ENCODE measurements at regions not wholly inside any gene's neighbourhood (a gene's known extent, or its start where the extent isn't known, plus 50 kb on each side); places are given as distances from the start of the nearest gene placed in this dataset.

GRCh38 chr6:54014440-54014839 is 96.8 kb upstream of the MLIP start:
- TF ChIP-seq ESRRA (CRISPR knock-in tag; IDR thresholded peaks at IDR 0.05; ENCODE audit: borderline replicate concordance) (no peak), CTCF (IDR thresholded peaks at IDR 0.05) (no peak), ZBTB21 (CRISPR knock-in tag; IDR thresholded peaks at IDR 0.05; ENCODE audit: borderline replicate concordance) (no peak), FOXP4 (CRISPR knock-in tag; IDR thresholded peaks at IDR 0.05) (no peak), TCF7 (CRISPR knock-in tag; IDR thresholded peaks at IDR 0.05; ENCODE audit: low read depth) (no peak), NR2C2 (CRISPR knock-in tag; IDR thresholded peaks at IDR 0.05) (no peak), IRF2 (CRISPR knock-in tag; IDR thresholded peaks at IDR 0.05; ENCODE audit: borderline replicate concordance, low read depth) (no peak), SMAD3 (CRISPR knock-in tag; IDR thresholded peaks at IDR 0.05; ENCODE audit: borderline replicate concordance) (no peak), ARID4B (CRISPR knock-in tag; IDR thresholded peaks at IDR 0.05; ENCODE audit: borderline replicate concordance) (no peak), RELA (CRISPR knock-in tag; IDR thresholded peaks at IDR 0.05; ENCODE audit: borderline replicate concordance) (no peak)
- TF ChIP-seq, protein P1, sequence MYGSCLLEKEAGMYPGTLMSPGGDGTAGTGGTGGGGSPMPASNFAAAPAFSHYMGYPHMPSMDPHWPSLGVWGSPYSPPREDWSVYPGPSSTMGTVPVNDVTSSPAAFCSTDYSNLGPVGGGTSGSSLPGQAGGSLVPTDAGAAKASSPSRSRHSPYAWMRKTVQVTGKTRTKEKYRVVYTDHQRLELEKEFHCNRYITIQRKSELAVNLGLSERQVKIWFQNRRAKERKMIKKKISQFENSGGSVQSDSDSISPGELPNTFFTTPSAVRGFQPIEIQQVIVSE (CRISPR knock-in tag; IDR thresholded peaks at IDR 0.05; ENCODE audit: borderline replicate concordance) = no peak

All from WTC11 (cell line).